Islet precursor cell (in vitro differentiated cells): ENCODE measurements at regions not wholly inside any gene's neighbourhood (a gene's known extent, or its start where the extent isn't known, plus 50 kb on each side); places are given as distances from the start of the nearest gene placed in this dataset.

ENCODE experiments used
- DNase-seq: peaks from one replicate; pipeline ENCODE4 v3.0.0-alpha.2; 2018

DNA sequence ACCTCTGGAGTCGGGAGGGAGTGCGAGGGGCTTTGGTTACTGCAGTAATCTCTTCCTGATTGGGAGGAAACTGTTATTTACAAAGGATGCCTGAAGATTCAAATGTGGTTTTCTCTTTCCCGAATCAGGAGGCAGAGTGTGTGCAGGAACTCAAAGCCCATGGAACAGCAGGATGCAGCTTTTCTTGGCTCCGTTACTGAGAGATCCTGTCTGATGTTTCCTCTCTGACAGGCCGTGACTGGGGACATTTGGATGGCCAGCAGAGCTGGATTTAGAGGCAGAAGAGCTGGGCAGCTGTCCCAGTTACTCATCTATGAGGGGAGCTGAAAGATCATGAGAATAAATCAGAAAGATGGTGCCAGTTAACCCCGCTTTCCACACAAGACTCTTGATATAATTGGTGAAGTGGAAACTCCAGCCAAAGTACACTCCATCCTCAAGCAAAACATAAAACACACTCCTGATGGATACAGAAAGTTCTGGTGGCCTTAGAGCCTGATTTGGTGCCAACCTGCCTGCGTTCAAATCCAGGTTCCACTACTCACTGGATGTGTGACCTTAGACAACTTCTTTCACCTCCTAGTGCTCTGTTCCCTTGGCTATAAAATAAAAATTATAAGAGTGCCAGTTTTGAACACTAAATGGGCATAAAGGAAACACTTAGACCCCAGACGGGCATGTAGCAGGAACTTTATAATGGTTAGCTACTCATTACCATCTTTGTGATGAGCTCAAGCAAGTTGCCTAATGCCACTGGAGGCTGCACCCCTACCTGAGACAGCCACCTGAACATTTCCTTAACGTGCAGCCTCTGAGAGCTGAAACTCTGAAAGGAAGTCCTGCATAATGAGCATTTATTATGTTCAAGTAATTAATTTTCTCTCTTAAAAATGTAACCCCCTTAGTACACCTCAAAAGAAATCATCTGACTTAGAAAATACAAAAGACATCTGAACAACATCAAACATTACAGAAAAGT lies 349.0 kb upstream of the GATB start:
- DNase-seq = no peak

GRCh38 chr4:152107736-152108500 lies 347.1 kb upstream of the GATB start:
- DNase-seq = no peak

DNA sequence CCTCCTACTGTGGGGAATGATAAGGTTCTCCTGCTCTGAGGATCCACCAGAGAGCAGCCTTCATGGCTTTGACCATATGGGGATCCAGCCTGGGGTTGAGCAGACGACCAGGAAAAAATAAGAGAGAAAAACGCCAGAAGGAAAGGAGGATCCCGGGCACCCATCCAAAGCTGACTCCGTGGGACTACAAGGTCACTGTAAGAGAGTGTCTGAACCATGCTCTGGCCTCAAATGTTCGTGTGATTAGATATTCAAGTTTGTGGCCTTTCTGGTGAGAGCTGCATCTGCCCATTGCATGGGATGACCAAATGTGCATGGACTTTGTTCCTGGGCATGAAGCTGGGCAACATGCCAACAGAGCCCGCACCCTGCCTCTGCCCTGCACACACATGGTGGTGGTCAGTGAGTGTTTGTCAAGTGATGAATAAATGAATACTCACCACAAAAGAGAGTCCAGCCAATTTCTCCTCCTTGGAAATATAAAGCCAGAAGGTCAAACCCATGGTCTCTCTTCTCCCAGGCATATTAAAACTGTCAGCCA lies 346.0 kb upstream of the GATB start:
- DNase-seq = no peak

DNA sequence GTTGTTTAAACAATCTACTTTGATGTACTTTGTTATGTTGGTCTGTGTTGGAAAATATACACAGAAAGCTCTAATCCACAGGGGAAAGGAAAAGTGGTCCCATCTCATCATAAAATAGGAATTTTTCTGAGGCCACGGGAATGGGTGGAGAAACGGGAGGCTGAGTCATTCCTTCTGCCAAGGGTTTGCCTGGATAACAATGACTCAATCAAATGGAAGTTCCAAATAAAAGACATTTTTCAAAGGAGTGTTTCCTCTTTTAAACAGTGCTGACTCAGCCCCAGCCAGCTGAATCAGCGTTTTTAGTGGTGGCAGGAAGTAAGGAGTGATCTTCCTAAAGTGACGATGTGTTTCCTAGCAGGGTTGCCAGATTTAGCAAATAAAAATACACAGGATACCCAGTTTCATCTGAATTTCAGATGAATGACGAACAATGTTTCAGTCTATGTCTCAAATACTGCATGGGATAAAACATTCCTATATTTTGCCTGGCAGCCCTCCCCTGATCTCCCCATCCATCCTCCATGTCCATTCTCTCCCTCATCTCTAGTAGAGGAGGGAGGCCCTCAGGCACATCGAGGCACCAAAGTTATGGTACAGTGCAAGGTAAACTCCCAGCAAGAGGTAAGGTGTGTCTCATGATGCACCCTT lies 345.4 kb upstream of the GATB start:
- peak; percentile 90 for DNase-seq

DNA sequence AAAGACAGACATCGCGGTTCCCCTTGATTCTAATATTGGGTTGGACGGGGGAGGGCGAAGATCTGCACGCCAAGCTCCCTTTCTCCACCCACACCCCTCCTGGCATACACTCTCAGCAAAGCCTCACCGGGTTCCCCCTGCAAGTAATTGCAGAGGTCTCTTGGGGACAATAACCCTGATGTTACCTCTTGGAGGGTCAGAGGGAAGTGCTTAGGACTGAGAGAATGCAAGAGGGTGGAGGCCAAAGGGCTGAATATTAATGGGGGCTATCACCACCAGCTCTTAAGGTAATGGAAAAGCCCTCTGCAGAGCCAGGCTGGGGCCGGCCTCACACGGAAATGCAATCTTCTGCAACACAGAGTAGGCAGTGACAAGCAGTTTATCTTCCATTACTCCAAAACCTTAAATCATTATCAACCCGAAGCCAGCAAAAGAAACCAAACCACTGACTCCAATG lies 344.1 kb upstream of the GATB start:
- DNase-seq = no peak

DNA sequence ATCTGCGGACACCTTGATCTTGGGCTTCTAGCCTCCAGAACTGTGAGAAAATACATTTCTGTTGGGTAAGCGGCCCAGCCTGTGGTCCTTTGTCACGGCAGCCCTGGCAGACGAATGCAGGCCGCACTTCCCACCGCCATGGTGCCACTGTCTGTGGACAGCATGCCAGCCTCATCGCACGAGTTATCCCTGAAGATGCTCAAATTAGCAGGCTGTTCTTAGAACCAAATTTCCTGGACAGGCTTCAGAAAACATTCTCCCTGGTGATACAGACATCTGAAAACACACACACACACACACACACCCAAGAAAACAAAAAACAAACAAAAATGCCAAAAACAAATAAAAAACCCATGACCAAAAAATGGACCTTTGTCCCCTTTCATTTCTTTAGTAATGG lies 343.5 kb upstream of the GATB start:
- no peak for DNase-seq

GRCh38 chr4:152103181-152103901 lies 342.5 kb upstream of the GATB start:
- DNase-seq = no peak

DNA sequence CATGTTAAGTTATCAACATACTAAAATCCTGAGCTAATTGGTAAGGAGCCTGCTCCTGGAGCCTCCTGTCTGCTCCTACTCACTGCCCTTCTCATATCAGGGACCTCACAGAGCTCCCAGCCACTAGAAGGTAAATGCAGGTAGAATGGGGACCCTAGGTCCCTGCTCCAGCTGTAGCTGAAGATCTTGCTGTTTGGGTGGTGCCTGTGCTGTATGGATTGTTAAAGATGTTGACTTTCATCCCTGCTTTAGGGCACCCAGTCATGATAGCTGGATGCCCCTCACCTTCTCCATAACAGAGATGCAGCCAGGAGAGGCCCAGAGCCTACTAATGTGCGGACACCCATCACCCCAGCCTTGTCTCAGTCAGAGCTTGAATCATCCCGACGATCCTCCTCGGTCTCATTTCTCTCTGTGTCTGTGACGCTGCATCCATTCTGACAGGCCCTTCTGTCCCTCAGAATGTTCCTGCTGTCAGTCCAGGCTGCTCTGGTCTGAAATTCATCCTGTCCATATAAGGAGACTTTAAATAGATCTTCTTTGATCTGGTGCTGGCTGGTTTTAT lies 341.7 kb upstream of the GATB start:
- DNase-seq = no peak

- no peak for DNase-seq
Measured at GRCh38 chr4:152101556-152102435, 341.0 kb upstream of the GATB start.

- no peak for DNase-seq
Measured at GRCh38 chr4:152100379-152101201, 339.8 kb upstream of the GATB start.

DNA sequence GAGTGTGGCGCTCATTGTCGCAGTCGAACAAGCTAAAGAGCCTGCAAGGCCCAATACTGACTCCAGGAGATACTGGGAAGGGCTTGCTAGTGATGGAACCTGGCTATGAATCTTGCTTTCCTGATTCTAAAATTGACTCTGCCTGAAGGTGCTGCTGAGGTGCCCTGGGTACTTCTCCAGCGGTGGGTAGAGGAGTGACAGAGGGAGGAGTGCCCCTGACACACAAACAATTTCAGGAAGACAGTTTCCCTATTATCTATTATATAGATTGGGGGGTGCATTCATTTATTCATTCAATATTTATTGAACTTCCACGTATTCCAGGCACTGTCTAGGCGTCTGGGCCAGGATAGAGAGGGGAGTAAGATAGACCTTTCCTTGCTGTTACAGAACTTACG lies 339.2 kb upstream of the GATB start:
- no peak for DNase-seq

DNA sequence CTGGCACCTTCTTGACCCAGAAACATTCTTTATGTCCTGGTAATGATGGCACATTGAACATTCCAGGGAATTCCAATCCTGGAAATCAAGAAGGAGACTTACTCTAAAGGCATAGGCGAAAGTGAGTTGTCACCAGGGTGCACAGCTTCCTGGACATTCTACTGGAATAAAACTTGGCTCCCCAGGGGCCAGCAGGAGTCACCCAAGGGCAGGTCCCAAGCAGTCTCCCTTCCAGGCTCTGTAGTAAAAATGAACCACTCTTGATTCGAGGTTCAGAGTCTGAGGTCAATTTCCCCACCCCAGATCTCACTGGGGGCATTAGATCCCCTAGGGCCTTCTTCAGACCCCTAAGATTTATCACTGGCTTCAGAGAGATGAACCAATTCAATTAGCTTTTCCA lies 338.7 kb upstream of the GATB start:
- no peak for DNase-seq

DNA sequence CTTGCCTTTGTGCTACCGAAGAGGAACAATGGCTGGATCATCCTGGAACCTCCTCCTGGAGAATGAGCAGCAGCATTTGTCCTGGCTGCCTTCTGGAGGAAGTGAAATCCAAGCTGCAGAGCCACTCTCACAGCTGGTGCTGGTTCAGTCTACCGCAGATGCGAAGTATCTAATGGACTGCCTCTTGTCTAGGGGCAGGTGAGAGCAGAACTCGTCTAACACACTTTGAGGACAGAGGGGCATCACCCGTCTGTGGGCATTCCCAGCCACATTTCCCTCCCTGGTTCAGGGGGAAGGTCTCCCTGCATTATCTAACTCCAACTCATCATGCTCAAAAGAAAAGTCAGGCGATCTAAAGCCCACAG lies 338.2 kb upstream of the GATB start:
- DNase-seq = no peak

DNA sequence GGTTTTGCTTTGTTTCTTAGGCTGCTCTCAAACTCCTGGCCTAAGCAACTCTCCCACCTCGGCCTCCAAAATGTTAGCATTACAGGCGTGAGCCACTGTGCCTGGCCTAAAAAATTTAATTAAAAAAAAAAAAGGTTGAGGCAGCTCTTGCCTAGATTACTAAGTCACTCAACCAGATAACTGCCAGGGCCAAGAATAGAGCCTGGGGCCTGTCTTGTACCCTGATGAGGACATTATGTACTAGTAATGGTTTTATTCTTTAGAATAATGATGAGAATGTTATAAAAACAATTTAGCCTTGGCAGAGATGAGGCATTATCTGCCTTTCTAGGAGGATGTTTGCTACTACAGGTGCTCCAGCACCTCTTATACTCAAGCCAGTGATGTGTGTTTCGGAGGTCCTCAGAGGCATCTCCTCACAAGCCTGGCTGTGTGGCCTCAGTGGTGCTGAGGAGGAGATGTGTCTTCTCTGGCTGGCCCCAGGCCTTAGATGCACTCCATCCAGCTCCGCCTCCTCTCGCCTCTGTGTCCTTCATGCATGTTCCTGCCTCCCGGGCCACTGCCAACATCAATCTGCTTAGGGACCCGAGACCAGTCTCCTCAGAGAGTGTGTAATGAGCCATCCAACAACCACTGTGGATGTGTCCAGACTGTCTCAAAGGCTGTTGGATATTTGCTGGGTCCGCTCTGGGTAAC lies 337.7 kb upstream of the GATB start:
- DNase-seq = peak; percentile 38

GRCh38 chr4:152097371-152097770 lies 336.6 kb upstream of the GATB start:
- peak; percentile 6 for DNase-seq

DNA sequence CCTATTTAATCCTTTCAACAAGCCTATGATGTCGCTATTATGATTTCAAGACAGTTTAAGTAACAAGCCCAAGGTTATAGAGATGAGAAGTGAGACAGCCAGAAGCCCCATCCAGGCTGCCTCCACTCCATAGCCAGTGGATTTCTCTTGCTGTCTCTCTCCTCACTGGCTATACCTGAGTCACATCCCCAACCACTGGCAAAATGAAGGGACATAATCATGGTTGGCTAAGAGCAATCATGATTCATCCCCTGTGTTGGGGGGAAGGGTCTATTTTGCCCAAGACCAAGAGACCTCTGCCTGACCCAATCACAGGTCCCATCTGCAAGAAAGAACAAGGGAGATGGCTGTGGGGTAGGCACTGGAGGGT lies 334.9 kb upstream of the GATB start:
- DNase-seq = no peak

- no peak for DNase-seq
Measured at GRCh38 chr4:152094970-152095700, 334.3 kb upstream of the GATB start.

GRCh38 chr4:152091405-152091804 lies 330.6 kb upstream of the GATB start:
- DNase-seq = no peak

GRCh38 chr4:152090543-152090942 lies 329.7 kb upstream of the GATB start:
- peak; percentile 93 for DNase-seq
